ENCODE measurements at regions not wholly inside any gene's neighbourhood (a gene's known extent, or its start where the extent isn't known, plus 50 kb on each side); places are given as distances from the start of the nearest gene placed in this dataset.

DNA sequence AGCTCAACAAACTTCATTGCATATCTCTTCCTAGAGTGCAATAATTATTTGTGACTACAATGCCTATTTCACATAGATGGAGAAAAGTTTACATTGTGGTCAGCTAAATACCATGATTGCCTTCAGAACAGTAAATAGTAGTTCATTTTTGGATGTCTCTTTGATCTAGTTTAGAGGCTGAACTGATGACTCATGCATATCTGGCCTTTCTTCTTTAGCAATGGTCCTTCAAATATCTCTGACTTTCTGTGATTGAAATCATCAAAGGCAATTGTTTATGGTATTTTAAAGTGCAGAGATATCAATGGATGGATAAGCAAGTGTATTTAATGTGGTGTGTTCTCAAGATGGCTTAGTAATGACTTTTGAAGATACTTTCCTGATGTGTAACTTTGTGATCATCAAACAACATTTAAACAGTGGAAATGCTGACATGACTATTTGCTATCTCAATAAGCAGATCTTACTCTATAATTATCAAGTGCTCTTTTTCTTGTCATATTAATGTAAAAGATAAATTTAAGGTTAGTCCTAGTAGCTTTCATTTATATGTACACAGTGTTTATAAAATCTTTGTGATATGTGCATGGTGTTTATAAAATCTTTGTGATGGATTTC lies 523.7 kb upstream of the SLC35B3 start (continued):
- TF ChIP-seq, protein P1, sequence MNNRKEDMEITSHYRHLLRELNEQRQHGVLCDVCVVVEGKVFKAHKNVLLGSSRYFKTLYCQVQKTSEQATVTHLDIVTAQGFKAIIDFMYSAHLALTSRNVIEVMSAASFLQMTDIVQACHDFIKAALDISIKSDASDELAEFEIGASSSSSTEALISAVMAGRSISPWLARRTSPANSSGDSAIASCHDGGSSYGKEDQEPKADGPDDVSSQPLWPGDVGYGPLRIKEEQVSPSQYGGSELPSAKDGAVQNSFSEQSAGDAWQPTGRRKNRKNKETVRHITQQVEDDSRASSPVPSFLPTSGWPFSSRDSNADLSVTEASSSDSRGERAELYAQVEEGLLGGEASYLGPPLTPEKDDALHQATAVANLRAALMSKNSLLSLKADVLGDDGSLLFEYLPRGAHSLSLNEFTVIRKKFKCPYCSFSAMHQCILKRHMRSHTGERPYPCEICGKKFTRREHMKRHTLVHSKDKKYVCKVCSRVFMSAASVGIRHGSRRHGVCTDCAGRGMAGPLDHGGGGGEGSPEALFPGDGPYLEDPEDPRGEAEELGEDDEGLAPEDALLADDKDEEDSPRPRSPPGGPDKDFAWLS (CRISPR knock-in tag; IDR thresholded peaks at IDR 0.05; ENCODE audit: borderline replicate concordance) = no peak
- TF ChIP-seq MTF1 (CRISPR knock-in tag; IDR thresholded peaks at IDR 0.05) = no peak
- peak; percentile 54; the same call in 1 of the 2 replicates for TF ChIP-seq GATA4 (IDR thresholded peaks at IDR 0.05; ENCODE audit: borderline replicate concordance, low read depth)
- TF ChIP-seq SAP130 (CRISPR knock-in tag; IDR thresholded peaks at IDR 0.05; ENCODE audit: low read depth) = peak; percentile 49
- TF ChIP-seq, protein P2, sequence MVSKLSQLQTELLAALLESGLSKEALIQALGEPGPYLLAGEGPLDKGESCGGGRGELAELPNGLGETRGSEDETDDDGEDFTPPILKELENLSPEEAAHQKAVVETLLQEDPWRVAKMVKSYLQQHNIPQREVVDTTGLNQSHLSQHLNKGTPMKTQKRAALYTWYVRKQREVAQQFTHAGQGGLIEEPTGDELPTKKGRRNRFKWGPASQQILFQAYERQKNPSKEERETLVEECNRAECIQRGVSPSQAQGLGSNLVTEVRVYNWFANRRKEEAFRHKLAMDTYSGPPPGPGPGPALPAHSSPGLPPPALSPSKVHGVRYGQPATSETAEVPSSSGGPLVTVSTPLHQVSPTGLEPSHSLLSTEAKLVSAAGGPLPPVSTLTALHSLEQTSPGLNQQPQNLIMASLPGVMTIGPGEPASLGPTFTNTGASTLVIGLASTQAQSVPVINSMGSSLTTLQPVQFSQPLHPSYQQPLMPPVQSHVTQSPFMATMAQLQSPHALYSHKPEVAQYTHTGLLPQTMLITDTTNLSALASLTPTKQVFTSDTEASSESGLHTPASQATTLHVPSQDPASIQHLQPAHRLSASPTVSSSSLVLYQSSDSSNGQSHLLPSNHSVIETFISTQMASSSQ (IDR thresholded peaks at IDR 0.05; ENCODE audit: low read depth) = 0 out of 2 replicates have a peak, but pooled peaks have one; percentile 23
- TF ChIP-seq, protein P2 (CRISPR knock-in tag; IDR thresholded peaks at IDR 0.05; ENCODE audit: borderline replicate concordance) = 0 out of 2 replicates have a peak, but pooled peaks have one; percentile 52
- TF ChIP-seq NR2F6 (IDR thresholded peaks at IDR 0.05) = peak; percentile 36; the same call in 1 of the 2 replicates
- TF ChIP-seq NR2F6 (CRISPR knock-in tag; IDR thresholded peaks at IDR 0.05) = peak; percentile 35; the same call in 1 of the 2 replicates
- TF ChIP-seq PAX8 (CRISPR knock-in tag; IDR thresholded peaks at IDR 0.05; ENCODE audit: borderline replicate concordance) = no peak
- peak; percentile 83 for TF ChIP-seq RCOR2 (CRISPR knock-in tag; IDR thresholded peaks at IDR 0.05)
- TF ChIP-seq ZNF652 (CRISPR knock-in tag; IDR thresholded peaks at IDR 0.05; ENCODE audit: borderline replicate concordance, low read depth) = 0 out of 2 replicates have a peak, but pooled peaks have one; percentile 16
- TF ChIP-seq CREB1 (IDR thresholded peaks at IDR 0.05) = peak; percentile 23; the same call in 1 of the 2 replicates
- peak; percentile 50 for TF ChIP-seq CREB1 (CRISPR knock-in tag; IDR thresholded peaks at IDR 0.05)
- TF ChIP-seq ZNF550 (CRISPR knock-in tag; IDR thresholded peaks at IDR 0.05; ENCODE audit: borderline replicate concordance) = no peak
- peak; percentile 93 for TF ChIP-seq FOSL2 (CRISPR knock-in tag; IDR thresholded peaks at IDR 0.05)
- TF ChIP-seq GATAD2A (CRISPR knock-in tag; IDR thresholded peaks at IDR 0.05) = peak; percentile 85
- TF ChIP-seq MAFG (CRISPR knock-in tag; IDR thresholded peaks at IDR 0.05) = no peak
- peak; percentile 98 for TF ChIP-seq HMG20A (CRISPR knock-in tag; IDR thresholded peaks at IDR 0.05; ENCODE audit: borderline replicate concordance)
- TF ChIP-seq MBD4 (IDR thresholded peaks at IDR 0.05; ENCODE audit: borderline replicate concordance, low read length) = peak; percentile 79; the same call in 1 of the 2 replicates
- TF ChIP-seq ZNF501 (CRISPR knock-in tag; IDR thresholded peaks at IDR 0.05) = no peak
- TF ChIP-seq ZNF3 (CRISPR knock-in tag; IDR thresholded peaks at IDR 0.05) = 0 out of 2 replicates have a peak, but pooled peaks have one; percentile 53
- peak; percentile 92 for TF ChIP-seq NCOA2 (CRISPR knock-in tag; IDR thresholded peaks at IDR 0.05)
- TF ChIP-seq FOXP1 (IDR thresholded peaks at IDR 0.05) = peak; percentile 39; the same call in 1 of the 2 replicates
- TF ChIP-seq FOXP1 (CRISPR knock-in tag; IDR thresholded peaks at IDR 0.05) = peak; percentile 74; the same call in 1 of the 2 replicates
- TF ChIP-seq, protein P3, sequence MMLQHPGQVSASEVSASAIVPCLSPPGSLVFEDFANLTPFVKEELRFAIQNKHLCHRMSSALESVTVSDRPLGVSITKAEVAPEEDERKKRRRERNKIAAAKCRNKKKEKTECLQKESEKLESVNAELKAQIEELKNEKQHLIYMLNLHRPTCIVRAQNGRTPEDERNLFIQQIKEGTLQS (CRISPR knock-in tag; IDR thresholded peaks at IDR 0.05) = peak; percentile 96
- TF ChIP-seq, protein P4, sequence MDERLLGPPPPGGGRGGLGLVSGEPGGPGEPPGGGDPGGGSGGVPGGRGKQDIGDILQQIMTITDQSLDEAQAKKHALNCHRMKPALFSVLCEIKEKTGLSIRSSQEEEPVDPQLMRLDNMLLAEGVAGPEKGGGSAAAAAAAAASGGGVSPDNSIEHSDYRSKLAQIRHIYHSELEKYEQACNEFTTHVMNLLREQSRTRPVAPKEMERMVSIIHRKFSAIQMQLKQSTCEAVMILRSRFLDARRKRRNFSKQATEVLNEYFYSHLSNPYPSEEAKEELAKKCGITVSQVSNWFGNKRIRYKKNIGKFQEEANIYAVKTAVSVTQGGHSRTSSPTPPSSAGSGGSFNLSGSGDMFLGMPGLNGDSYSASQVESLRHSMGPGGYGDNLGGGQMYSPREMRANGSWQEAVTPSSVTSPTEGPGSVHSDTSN (CRISPR knock-in tag; IDR thresholded peaks at IDR 0.05) = no peak
- peak; percentile 90 for TF ChIP-seq KDM1A (CRISPR knock-in tag; IDR thresholded peaks at IDR 0.05)
- 0 out of 2 replicates have a peak, but pooled peaks have one; percentile 45 for TF ChIP-seq HNRNPUL1 (IDR thresholded peaks at IDR 0.05; ENCODE audit: low read depth, low read length)

All from HepG2 (cell line).